HG02884 (cell line): ENCODE measurements at regions not wholly inside any gene's neighbourhood (a gene's known extent, or its start where the extent isn't known, plus 50 kb on each side); places are given as distances from the start of the nearest gene placed in this dataset.
"Not testable (repeated sequence)": the region's sequence is repeated elsewhere in the genome, so short reads cannot be mapped to it uniquely, and the experiment has no call there.

ENCODE experiments used
- ATAC-seq: cut with Tn5 transposase; IDR thresholded peaks from one replicate; pipeline ENCODE4 v1.9.1; 2021; ENCODE audit warnings: mild to moderate bottlenecking, moderate library complexity; ENCODE audit not compliant: unreplicated experiment

DNA sequence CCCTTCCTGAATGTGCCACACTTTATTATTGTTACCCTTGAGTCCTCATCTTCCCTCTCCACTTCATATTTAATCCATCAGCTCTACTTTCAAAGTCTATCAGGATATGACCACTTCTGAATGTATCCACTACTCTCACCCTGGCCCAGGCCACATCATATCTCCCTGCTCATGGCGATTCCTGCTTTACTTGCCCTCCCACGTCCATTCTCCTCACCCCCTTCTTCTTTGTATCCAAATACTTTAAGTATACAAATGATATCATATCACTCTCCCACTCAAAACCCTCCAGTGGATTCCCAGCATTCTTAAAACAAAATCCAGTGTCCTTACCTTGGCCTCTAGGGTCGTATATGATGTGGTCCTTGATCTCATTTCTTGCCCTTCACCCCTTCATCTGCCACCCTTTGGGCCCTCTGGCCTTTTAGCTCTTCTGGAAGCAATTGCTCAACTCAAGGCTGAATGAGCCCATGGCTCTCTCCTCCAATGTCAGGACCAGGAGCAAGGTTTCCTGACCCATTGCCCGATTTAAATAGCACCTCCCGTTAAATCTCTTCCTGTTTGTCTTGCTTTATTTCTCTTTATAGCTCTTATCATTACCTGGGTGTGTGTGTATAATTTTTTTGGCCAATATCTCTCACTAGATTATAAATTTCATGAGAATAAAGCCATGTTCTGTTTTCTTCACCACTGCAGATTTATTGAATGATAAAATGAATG, 205.9 kb upstream of the ECI2 start:
- no peak for ATAC-seq

DNA sequence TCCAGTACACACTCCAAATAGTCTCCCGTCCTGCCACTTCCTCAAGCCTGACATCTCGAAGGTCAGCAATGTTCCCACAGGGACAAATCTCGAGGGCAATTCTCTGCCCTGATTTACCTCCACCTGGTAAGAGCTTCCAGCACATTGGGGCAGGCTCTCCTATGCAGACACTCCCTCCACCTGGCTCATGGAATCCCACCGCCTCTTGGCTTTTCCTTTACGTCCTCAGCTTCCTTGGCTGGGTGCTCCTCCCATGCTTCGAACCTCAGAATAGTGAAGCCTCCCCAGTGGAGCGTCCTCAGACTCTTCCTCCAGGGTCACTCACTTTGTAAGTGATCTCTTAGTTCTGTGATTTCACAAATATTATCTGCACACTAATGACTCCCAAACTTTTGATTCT, 205.2 kb upstream of the ECI2 start:
- ATAC-seq = no peak

DNA sequence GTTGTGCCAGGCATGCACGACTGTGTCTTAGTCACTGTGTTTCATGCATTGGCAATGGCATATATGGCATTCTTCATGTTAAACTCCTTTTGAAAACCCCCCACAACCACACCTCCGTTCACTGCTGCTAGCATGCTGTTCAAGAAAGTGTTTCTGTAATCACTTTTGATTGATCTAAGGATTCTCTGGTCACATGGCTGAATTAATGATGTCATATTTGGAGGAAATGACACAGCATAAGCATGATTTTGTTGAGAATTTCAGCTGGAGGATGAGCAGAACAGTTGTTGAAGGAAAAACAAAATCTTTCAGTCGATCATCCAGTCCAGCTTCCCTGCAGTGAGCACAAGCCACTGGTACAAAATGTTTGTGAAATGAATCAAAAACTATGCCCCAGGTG, 203.5 kb upstream of the ECI2 start:
- no peak for ATAC-seq

DNA sequence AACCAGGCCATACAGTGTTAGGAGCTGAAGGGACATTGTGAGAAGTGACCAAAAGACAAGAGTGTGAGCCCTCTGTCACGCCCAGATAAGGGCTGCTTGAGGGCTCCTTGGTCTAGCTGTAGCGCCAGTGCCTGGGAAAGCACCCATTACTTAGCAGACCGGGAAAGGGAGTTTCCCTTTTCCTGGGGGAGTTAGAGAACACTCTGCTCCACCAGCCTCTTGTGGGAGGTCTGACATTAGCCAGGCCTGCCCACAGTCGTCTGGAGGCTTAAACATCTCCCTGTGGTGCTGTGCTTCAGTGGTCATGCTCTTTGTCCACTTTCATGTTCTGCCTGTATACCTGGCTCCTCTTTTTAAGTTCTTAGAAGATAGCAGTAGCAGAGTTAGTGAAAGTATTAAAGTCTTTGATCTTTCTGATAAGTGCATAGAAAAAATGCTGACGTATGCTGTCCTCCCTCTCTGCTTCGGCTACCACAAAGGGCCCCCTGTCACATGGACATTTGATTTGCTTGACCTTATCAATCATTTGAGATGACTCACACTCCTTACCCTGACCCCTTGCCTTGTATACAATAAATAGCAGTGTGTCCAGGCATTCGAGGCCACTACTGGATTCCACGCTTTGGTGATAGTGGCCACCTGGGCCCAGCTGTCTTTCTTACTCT, 201.5 kb upstream of the ECI2 start:
- ATAC-seq = no peak

GRCh38 chr6:4336084-4336483, 200.7 kb upstream of the ECI2 start:
- ATAC-seq = peak; percentile 47

DNA sequence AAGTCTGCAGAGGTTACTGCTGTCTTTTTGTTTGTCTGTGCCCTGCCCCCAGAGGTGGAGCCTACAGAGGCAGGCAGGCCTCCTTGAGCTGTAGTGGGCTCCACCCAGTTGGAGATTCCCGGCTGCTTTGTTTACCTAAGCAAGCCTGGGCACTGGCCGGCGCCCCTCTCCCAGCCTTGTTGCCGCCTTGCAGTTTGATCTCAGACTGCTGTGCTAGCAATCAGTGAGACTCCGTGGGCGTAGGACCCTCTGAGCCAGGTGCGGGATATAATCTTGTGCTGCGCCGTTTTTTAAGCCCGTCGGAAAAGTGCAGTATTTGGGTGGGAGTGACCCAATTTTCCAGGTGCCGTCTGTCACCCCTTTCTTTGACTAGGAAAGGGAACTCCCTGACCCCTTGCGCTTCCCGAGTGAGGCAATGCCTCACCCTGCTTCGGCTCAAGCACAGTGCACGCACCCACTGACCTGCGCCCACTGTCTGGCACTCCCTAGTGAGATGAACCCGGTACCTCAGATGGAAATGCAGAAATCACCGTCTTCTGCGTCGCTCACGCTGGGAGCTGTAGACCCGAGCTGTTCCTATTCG, 198.9 kb upstream of the ECI2 start:
- not testable (repeated sequence) for ATAC-seq

GRCh38 chr6:4327841-4328240, 192.5 kb upstream of the ECI2 start:
- ATAC-seq = no peak

GRCh38 chr6:4324746-4325145, 189.4 kb upstream of the ECI2 start:
- ATAC-seq = no peak

- ATAC-seq = no peak
Measured at GRCh38 chr6:4323322-4323721, 187.9 kb upstream of the ECI2 start.

DNA sequence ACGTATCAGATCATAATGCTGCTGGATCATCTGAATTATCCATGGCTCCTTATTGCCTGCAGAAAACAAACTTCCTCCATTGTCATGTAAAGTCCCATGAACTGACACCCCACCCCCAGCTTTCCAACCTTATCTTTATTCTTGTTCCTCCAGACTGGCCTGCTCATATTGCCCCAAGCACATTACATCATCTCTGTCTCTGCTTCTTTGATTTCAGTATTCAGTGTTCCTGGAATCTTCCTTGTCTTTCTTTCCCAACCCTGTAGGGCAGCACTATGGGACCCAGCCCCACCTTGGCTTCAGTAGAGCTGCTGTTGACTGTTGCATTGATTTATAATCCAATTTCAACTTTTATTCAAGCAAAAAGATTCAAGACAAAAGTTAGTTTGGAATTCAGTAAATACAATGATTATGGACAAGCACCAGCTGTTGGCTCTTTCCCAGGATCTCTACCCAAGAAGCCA, 187.5 kb upstream of the ECI2 start:
- no peak for ATAC-seq

DNA sequence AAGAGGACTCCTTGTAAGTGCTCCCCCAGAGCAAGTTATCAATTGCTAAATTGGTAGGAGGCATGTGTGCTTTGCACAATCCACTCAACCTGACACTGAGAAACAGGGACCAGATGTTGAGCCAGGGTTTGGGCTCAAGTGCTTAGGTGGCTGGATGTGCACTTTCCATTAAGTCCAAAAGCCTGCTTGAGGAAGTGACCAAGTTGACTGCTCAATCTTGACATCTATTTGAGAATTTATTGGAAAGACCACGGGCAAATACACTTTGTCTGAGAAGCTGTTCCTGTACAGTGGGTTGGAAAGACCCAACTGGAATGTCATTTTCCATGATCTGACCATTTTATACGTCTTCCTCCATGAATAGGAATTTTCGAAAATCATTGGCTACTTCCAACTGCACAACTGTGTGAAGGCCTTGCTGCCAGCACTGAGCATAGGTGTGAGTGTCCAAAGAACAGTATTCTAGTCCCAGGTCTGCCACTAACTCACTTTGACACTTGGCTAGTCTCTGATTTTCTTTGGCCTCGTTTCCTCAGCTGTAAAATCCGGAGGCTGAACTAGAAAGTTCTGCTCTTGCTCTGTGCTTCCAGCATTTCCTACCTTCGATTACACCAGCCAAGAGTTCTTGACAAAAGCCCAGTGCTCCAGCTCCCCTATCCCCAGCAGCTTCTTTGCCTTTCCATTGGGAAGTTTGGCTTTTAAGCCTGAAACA, 186.9 kb upstream of the ECI2 start:
- no peak for ATAC-seq

GRCh38 chr6:4320860-4321259, 185.5 kb upstream of the ECI2 start:
- no peak for ATAC-seq

DNA sequence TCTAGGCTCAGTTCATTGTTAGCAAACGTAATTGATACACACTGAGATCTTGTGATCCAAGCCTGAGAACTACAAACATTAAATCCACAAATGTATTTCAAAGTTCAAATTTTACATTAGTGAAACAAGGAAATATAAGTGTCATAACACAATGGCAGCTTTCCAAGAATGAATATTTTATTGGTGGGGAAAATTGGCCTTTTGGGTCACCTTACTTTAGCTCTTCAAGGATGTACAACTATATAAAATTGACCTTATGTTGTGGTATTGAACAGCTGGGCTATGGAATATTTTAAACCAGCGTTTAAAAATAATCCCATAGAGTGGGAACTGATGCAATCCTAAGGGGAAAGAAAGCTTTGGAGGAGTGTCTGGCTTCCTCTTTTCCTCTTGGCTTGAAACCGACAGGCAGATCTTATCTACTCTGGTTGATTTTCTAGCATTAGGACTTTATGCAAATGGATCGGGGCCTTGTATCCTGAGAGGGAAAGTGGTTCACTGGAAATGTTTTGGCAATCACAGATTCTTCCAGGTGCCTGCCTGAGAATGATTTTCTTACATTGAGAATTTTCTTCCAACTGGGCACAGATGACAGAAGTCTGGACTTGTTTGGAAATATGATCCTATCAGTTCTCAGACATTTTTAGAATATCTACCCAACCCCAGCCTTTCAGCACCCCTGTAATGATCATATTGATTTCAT, 184.8 kb upstream of the ECI2 start:
- no peak for ATAC-seq

- no peak for ATAC-seq
Measured at GRCh38 chr6:4318321-4318720, 182.9 kb upstream of the ECI2 start.

DNA sequence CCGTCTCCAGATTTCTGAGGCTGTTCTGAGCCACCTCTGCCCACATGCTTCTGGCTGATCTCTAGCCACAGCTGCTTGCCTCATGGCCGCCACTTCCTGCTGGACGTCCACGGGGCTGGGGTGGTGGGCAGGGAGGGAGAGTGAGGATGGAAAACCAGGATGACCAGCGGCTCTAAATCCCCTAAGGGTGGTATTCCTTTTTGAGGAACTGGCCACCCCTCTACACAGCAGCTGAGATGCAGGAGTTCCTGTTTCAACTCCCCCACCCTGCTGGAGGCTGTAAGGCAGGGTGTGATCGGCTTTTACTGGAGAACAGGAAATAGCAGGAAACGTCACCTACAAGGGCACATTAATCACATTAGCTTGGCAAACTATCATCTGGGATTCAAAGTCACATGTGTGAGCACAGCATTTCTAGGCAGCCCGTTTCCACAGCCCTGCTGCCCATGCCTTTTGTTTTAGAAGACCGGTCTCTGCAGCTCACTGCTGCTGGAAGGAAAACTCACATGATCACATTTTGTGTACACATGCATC, 181.6 kb upstream of the ECI2 start:
- ATAC-seq = no peak

DNA sequence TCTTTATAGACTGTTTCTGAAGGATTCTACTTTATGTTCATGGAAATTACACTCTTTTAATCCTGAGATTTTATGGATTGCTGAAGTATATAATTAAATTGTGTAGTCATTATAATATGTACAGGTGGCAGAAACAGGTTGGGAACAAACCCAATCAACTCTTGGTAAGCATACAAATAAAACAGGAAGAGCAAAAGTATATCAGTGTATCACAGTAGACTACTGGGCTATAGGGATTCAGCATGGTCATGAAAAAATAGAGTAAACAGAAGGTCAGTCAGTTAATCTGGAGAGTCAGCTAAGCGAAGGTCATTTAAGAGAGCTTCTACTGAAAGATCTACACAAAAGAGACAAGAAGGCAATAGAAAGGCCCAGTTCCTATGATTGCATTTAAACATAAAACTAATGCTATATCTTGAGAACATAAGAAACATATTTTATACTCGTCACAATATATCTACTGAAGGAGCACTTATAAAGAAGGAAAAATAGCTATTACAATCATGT, 178.9 kb upstream of the ECI2 start:
- no peak for ATAC-seq

DNA sequence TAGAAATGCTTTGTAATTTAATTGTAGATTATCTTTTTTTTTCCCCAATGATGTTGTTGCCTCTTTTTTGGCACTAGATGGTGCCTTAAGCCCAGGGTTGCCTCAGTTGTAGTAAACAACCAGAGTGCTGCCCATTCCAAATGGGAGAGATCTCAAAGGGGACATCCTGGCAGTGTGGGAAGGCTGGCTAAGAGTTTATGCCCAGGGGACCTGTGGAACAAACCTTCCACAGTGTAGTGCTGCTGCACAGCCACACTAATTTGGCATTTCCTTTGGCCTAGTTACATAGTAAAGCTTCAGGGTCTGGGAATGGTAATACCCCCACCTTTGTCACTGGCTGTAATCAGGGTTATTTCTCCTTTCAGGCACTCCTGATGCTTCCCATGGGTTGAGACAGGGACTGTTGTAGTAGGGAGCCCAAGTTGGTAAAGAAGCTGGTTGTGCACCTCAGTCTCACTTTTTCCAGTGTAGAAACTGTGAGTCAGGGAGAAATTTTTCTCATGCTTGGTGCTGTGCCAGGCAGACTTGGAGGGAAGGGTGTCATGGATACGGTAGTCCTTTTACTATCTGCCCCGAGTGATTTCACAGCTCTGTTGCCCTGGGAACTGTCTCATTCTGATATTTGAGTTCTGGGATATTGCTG, 177.8 kb upstream of the ECI2 start:
- ATAC-seq = no peak

GRCh38 chr6:4311976-4312860, 176.8 kb upstream of the ECI2 start:
- no peak for ATAC-seq

DNA sequence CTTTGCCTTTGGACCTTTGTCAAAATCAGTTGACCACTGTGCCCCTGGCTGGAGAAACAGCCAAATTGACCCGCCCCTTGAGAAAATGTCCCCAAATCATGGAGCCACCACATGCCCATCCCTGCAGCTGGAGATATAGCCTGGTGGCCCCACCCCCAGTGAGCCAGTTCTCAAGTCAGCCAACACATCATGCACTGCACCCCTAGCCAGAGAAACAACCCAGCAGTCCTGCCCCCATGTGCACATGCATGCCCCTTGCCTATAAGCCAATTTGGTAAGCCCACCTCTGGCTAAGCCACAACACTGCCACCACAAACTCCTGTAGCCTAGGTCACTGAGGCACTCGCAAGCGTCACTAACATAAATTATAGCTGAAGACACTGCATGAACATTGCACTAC, 174.2 kb upstream of the ECI2 start:
- ATAC-seq = no peak
